NCI-H82 treated with DMSO at 0.1 percent for 48 hours (cell line): ENCODE measurements at regions not wholly inside any gene's neighbourhood (a gene's known extent, or its start where the extent isn't known, plus 50 kb on each side); places are given as distances from the start of the nearest gene placed in this dataset.

Source experiments
- DNase-seq: peaks from one replicate; lab custom pipeline; 2025; ENCODE audit not compliant: unreplicated experiment; lab: John Stamatoyannopoulos, UW

DNA sequence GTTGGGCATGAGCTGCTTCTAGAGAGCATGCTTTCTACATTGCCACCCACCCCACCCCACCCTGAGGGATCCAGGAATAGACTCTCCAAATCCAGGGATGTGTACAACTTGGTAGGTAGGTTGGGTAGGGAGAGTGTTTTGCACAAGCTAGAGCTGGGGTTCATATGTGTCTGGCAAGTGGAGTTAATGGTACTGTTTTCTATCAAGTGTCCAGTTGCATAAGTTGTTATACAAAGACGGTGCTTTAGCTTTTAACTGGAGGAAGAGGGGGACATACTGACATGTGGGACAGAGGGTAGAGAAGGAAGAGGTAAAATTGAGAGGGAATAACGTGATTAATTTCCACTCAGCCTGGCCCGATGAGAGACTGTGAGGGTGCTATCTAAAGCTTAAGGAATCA is 51.0 kb upstream of the TNC start:
- no peak for DNase-seq

DNA sequence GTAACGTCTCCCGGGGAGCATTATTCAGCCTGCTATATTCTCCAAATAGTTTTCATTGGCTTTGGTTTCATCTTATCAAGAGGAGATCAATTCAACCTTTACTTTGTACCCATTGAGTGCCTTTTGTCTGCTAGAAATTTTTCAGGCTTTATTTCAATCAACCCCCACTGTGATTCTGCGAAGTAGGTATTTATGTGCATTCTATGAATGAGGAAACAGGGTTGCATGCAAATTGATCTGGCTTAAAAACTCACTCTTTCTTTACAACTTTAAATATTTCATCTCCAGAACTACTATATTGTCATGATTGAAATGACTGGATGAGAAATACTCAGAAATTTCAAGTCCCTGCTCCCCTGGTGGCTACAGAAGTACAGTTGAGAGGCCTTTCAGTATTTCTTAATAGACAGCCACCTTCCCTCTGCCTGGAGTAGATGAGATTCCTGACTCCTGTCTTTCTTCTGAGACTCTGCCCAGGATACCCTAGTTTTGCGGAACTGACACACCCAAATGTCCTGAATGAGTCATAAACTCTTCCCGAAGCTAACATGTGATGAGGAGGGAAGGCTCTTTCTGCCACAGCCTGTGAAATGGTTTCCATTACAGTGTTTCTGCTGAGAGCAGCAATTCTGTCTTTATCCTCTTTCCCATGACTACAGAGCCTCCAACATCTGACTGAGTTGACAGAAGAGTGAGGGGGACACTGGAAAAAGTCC is 52.6 kb upstream of the TNC start:
- DNase-seq, result no peak

DNA sequence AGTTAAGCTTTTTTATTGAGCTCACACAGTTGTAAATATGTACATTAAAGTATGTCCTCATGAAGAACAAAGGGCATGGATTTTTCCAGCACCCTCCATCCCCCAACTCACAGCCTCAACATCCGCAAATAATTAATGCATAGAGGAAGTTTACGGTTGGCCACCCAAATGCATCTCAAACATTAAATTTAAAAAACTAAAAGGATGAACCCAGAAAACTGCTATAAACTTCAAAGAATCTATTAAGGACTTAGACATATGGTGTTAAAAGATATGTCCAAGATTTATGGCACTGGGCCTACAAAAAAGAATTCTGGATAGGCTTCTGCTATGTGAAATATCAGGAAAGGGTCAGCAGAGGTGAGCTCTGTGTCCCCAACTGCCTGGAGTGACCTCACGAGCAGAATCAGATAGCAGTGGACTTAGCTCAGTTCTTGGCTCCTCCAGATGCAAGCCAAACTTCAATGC is 54.0 kb upstream of the TNC start:
- no peak for DNase-seq

DNA sequence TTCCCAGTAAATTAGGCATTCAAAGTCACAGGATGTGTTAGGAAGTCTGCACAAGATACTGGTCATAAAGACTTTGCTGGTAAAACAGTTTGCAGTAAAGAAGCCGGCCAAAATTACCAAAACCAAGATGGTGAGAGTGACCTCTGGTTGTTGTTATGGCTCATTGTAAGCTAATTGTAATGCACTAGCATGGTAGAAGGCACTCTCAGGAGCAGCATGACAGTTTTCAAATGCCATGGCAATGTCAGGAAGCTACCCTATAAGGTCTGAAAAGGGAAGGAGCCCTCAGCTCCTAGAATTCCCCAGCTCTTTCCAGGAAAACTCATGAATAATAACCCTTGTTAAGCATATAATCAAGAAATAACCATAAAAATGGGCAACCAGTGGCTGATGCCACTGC is 64.3 kb upstream of the TNC start:
- no peak for DNase-seq

DNA sequence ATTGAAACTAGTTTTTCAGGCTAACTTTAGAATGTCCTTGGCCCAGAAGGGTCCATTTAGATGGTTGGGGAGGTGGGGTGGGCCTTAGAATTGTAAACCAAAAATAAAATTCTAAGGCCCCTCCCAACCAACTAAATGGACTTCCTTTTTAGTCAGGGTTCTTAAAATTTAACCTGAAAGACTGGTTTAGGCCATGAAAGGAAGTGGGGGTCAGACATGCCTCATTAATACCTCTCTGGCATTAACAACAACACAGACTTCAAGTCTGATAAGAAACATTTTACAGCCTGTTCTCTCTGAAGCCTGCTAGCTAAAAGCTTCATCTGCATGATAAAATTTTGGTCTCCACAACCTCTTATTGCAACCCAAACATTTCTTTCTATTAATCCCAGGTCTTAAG is 65.5 kb upstream of the TNC start:
- no peak for DNase-seq

DNA sequence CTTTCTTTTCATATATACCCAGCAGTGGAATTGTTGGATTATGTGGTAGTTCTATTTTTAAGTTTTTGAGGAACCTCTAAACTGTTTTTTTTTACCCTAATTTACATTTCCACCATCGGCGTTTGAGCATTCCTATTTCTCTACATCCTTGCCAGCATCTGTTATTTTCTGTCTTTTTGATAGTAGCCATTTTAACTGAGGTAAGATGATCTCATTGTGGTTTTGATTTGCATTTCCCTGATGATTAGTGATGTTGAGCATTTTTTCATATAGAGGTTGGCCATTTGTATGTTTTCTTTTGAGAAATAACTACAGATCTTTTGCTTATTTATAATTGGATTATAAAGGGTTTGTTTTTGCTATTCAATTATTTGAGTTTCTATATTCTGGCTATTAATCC is 71.7 kb upstream of the TNC start:
- no peak for DNase-seq

DNA sequence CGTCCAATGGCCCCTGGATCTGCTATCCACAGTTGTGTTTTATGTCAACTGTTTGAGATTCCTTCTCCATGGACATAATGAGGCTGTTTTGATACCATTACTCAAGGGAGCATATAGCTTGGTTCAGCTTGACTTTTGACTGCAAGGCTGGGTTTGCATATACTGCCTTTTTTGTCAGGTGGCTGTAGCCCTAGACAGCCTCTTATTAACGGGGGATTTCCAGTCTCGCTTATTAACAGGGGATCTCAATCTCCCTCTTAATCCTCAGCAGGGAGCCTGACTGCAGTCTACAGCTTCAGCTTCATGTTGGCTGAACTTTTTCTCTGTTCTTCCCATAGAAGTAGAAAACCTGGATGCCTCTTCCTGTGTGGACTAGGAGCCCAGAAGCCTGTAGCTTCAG is 73.7 kb upstream of the TNC start:
- DNase-seq, result no peak

DNA sequence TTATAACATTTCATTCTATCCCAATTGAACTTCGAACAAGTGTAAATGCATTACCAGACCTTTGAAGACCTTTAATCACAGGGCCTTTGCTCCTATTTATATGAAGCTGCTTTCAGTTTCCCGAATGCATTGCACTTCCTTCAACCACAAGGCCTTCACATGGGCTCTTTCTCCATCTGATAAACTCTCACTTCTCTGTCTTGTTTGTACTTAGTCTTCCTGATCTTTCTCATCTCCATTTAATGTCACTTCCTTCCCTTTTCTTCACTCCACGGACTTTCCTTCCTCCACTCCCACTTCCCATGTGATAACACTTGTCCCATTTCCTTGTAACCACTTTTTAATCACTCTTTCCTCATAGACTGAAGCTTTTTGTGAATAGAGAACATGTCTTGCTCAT is 74.3 kb upstream of the TNC start:
- DNase-seq, result no peak

DNA sequence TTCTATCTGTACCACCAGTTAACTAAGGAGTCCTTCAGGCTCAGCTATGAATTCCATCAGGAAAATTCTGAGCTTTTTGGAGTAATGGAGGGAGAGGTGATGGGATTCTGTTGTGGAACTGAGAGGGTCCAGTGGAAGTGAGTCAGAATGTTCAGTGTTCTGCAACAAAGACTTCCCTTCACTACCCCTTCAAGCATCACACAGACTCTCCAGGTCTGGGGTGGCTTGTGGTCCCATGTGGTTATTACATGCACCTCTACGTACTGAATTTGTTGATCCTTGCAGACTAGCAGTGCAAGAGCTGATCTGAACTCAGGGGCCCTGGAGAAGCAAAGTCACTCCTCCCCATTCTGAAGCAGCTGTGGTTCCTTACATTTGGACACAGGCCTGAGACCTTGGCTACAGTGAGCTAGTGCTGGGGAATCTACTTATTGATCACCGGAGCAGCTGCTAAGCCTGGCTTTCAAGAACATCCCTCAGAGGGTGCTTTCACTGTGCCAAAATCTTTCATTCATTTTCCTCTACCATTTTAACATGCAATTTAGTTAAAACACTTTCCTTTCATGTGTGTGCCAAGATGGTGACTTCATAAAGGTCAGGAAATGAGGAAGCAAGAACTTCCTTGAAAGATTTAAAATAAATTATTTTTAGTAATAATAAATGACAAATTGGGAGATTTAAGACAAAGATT is 75.0 kb upstream of the TNC start:
- DNase-seq, result no peak

DNA sequence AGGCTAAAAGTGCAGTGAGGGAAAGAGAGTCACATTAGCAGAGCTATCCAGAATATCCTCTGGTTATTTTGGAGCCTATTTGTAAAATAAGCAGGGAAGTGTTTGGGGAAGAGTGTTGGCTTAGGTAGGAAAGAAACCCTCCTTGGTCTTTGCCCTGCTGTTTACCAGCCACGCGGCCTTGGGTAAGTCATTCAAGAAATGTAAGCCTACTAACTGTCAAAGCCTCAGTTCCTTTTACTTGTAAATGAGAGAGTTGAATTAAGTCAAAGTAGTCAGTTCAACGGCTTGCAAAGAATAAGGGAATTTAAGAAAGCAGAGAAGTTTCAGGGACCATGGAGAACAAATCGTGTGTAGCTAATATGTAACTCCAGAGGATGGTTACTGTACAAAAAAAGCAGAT is 75.8 kb upstream of the TNC start:
- no peak for DNase-seq

DNA sequence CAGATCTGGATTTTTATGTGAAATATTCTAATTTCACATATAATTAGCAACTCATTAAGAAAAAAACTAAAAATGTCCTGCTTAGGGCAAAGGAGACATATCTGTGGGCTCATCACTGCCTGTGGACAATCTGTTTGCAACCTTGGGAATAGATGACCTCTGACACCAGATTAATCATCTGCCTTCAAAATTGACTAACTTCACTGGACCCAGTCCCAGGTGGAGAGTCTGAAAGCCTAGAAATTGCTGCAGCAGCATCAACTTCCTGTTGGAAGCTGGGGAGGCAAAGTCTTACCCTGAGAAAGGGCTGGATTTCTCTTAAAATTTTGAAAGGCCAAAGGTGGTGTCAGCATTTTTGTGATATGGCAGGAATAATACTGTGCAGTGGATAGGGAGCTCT is 76.3 kb upstream of the TNC start:
- DNase-seq, result no peak

DNA sequence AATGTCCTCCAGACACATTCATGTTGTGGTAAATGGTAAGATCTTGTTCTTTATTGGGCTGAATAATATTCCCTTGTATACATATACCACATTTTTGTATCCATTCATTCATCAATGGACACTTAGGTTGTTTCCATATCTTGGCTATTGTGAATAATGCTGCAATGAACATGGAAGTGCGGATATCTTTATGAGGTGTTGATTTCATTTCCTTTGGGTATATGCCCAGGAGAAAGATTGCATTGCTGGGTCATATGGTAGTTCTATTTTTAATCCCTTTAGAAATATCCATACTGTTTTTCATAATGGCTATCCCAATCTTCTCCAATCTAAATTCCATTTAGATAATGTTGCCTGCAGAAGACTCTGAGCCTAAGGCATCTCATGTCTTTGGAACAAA is 78.0 kb upstream of the TNC start:
- no peak for DNase-seq

DNA sequence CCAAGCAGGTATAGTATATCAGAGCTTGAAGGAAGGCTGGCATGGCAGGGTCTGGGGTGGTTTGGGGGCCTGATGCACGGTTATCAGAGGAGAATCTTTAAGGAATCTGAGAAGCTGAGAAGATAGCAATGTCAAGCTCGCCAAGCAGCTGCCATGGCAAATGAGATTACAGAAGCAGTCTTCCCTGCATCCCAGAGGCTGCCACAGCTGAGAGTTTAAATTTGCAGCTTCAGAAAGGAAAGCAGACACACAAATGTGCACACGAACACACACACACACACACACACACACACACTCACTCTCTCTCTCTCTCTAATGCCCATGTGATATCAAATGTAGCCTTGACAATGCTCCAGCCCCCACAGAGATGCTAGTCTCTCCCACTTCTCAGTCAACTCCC is 79.0 kb upstream of the TNC start:
- no peak for DNase-seq

DNA sequence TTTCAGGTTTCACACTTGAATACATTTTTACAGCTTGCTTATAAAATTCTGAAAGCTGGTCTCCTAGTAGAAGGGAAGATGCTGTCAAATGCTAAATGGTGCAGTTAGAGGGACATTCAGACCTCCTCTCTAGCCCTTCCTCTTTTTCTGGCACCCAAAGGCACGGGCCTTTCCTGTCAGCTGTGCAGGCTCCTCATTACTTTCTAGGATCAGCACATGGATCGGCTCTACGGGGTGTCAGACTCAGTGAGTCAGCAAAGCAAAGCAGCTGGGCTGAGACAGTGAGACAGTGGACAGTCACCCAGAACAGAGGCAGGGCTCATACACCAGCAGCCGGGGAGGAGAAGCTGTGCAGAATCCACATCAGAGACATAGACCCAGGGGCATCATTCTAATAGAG is 80.0 kb upstream of the TNC start:
- DNase-seq, result no peak

DNA sequence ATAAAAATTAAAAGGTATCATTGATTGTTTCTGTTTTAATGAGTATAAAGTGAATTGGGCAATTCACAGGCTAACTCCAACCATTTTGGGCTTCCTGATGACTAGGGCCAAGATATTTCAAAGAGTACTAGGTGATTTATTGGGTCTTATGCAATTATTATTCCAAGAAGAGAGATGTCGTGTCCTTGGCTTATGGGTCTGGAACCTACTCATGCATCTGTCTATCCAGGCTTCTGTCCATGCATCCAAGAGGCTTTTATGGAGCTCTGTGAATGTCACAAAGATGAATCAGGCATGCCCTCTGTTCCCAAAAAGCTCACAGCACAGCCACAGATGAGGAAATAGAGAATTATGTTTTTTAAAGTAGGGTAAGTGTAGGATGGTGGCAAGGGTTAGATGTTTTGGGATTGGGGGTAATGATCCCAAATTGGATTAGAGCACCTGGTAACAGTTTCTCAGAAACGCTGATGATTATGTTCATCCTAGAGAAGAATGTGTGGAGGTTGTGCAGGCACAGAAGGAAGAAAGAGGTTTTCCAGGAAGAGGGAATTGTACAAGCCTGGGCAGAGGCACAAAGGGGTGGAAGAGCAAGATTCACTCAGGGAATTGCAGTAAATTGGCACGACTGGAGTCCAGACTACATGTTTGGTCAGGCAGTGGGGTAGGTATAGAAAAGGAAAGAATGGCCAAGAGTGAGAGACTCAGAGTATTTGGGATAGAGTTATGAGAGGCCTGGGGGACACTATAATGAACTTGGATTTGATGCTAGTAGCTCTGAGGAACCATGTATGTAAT is 83.0 kb upstream of the TNC start:
- DNase-seq, result peak; percentile 2

DNA sequence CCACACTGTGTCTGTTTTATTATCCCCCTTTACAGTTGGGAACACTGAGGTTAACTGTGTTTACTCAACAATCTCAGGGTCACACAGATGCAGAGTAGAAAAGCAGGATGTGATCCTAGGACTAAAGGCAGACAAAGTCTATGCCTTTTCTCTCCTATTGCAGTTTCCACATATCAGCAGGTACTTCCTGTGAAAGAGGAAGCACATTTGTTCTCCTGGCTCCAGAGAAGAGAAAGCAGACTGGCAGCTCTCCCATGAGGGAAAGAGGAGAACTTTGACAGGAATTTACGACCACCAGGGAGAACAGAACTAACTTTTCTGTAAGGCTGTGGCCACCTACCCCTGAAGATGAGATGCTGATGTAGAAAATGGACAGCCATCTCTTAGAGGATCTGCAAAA is 84.2 kb upstream of the TNC start:
- DNase-seq, result no peak

DNA sequence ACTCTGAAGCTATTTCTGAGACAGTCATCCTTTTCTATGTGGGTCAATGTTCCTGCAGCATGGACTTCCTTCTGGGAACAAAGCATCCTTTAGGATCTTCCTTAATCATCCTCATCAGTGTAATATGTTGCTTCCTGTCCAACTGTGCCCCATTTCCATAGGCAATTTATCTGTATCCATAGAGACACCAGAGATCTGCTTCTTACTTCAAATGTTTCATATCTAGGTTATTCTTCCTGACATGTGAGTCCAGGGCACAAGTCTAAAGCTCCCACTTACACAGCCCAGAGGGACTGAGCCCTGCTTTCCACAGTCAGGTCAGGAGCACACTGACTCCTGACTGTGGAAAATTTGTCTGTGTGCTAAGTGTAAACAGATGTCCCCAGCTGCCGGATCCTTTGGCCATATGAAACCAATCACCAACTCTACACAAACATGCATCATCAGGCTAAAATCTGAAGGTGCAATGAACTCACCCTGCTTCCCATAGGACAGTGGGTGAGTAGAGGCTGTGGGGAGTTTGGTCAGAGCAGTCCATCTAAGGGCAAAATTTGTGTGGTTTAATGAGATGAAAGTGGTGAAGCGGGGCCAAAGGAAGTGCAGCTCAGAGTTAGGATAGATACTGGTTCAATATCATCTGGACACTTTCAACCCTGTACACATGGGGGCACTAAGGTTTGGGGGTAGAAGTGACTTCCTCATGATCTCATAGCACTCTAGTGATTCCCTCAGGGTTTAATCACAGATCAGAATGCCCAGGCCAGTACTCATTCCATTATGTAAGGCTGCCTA is 85.2 kb upstream of the TNC start:
- no peak for DNase-seq

DNA sequence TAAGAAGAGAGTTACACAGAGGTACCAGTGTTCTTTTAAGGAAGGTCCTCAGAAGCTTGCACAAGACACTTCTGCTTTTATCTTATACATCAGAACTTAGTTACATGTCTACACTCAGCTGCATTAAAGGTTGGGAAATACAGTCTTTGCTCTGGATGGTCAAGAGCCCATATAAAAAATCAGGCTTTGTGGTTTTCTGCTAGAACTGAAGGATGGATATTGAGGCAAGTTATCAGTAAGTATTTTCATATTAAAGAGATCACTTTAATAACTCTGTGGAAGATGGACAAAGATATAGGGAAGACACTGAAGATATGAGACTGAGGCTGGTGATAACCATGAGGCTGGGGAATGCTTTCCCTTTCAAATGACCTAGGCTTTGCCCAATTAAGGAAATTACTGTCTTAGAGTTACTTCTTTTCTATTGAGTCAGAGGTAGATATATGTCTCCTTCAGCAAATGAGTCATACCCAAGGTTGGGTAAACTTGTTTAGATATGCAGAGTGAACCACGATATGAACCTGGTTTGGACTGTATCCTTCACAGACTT is 87.0 kb upstream of the TNC start:
- no peak for DNase-seq

DNA sequence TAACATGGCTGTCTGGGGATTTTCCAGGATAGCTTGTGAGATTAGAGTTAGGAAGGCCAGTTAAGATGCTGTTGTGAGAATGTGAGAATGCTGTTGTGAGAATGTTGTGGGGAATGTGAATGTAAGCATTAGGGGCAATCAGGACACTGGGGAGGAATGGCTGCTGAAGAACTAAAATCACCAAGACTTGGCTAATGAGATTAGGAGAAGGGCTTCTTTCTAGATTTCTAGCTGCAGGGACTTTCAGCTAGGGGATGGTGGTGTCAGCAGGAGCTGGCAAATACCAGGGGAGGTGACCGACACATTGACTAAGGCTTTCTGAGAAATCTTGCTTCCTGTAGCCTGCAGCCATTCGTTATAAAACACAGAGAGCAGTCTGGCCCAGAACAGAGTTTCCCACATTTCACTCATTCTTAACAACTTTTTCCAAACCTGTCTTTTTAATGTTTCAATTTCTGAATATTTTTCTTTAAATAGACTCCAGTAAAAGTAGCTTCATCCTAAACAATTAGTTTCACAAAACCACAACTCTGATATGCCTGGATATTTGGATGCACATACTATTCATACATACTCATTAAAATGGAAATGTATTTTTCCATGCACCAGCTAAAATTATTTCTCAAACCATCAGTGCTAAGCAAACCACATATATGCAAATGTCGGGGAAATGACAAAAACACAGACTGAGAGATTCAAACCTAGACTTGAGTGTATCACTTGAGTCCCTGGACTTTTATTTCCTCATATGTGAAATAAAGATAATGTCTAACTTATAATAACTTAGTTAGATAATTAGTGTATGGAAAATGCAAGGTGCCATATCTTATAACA is 89.3 kb upstream of the TNC start:
- no peak for DNase-seq

DNA sequence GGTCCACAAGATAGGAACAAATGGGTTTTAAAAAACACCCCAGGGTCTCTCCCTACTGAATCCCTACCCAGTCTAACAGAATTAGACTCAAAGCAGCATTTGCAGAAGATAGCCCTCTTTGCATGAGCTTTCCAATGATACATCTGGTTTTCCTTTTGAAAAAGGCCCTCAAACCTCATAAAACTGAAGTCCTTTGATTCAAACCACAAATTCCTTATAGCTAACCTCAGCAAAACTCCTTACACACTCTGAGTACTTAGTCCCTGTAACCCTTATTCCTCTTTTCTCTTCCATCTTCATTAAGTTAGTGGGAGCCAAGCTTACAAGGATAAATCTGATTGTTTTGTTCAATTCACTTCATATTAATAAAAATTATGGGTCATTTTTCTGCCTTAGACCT is 90.5 kb upstream of the TNC start:
- no peak for DNase-seq
